GM18858 (cell line): ENCODE measurements at regions not wholly inside any gene's neighbourhood (a gene's known extent, or its start where the extent isn't known, plus 50 kb on each side); places are given as distances from the start of the nearest gene placed in this dataset.
"Not testable (repeated sequence)": the region's sequence is repeated elsewhere in the genome, so short reads cannot be mapped to it uniquely, and the experiment has no call there.

ENCODE experiments used
- ATAC-seq: cut with Tn5 transposase; IDR thresholded peaks from one replicate; pipeline ENCODE4 v1.9.1; 2021; ENCODE audit not compliant: unreplicated experiment

GRCh38 chr15:69755551-69756310 lies 303.1 kb downstream of the RPLP1 start:
- peak; percentile 84 for ATAC-seq

DNA sequence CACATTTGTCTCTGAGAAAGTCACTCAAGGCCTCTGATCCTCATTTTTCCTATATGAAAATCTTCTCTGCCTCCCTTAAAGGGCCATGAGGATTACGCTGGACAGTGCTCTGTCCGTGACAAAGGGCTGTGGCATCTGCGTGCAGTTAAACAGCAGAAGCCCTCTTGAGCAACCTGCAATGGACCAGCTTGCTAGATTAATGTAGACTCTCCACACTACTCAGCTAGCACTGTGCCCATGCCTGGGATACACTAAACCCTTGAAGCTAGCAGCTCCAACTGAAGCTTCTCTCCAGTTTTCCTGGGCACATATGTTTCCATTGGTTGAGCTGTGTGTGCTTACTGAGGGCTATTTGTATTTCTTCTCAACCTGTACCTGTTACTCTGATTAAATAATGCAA lies 303.8 kb downstream of the RPLP1 start:
- ATAC-seq = no peak

DNA sequence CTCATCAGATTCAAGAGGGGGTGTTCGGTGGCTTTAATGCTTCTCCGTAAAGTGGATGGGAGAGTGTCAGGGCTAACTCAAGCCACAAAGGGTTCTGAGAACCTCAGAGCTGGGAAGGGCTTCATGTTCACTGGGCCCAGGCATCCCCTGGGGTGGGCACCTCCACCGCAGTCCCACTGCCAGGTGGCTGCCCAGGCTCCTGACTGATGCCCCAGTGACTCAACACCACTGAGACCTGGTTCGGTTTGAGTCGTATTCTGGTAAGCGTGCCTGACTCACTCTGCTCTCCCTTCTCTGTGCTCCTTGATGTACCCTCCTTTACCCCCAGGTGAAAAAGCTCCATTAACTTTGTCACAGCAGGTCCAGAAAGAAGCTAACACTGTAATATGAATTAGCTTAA lies 304.6 kb downstream of the RPLP1 start:
- no peak for ATAC-seq

DNA sequence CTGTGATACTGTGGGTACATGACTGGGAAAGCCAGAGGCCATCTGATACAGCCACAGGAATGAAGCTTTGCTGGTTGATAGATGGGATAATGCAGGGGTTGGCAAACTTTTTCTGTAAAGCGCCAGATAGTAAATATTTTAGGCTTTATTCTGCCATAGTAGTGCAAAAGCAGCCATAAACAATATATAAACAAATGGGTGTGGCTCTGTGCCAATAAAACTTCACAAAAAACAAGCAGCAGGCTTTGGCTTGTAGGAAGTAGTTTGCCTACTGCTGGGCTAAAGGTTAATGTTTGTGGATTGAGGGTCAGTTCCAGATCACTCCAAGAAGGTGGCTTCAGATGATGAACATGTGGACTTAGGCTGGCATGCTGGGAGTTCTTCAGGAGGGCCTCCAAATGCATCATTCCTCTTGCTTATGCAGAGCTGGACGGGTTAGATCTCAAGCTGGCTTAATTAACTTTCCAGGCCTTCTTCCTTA lies 305.7 kb downstream of the RPLP1 start:
- ATAC-seq = no peak

- no peak for ATAC-seq
These were observed 306.5 kb downstream of the RPLP1 start for GRCh38 chr15:69758810-69759790.

DNA sequence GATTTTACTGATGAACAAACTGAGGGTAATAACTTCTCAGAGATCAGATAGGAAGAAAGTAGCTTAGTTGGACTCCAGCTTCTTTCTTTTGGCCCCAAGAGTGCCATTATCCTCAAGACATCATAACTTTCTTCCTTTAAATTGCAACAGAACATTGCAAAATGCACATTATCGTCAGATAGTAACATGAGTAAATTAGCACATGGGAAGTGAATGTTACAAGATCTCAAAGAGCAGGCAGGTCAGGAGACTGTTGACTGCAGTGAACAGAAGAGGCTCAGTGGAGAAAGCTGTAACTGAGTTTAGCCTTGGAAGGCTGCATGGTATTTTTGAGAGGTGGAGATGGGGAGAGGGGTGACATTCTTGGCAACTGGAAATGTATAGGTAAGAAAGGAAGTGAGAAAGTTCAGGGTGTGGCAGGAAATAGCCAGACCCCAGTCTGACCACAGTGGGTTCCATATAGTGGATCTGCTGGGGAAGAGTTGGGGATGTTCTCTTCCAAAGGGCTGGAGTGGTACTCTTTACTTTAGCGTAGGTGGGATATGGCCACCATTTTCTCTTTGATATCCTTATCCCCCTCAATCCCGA lies 307.7 kb downstream of the RPLP1 start:
- ATAC-seq = no peak

DNA sequence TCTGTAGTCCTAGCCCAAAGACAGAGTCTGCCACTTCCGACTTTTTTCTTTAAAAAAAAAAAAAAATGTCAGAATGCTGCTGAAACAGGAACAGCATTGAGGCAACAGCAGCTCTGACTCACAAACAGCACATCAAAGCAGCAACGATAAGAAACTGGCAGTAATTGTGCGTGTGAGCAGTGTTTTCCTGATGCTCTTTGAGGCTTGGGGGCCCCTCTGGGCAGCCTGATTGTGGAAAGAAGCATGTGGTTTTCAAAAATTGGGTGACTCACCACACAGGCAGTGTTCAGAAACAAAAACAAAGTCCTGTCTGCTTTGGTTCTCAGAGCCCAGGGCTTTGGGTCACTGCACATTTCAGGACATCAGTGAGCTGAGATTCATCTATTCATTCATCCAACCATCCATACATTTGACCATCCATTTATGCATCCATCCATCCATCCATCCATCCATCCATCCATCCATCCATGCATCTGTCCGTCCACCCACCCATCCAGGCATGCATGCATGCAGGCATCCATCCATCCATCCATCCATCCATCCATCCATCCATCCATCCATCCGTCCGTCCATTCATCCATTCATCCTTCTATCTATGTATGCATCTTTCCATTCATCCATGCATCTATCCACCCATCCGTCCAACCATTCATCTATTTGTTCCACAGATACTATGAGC lies 308.4 kb downstream of the RPLP1 start:
- ATAC-seq = peak; percentile 57

GRCh38 chr15:69762373-69763148 lies 309.9 kb downstream of the RPLP1 start:
- no peak for ATAC-seq

DNA sequence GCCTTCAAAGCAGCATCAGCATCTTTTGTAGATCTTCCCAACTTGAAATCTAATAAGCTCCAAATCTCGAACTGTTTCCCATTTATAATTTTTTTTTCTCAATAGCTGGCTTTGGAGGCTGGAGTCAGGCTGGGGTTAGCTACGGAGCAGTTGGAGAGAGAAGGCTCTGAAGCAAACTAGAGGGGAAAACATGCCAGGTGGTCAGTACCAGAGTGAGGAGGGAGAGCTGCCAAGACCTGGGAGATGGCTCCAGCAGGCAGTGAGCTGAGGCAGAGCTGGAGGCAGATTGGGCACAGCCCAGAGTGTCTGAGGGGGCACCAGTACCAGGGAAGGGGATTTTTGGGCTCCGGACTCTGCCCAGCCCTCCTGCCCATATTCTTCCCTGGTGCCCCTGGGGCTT lies 311.2 kb downstream of the RPLP1 start:
- ATAC-seq = no peak

- no peak for ATAC-seq
These were observed 313.5 kb downstream of the RPLP1 start for GRCh38 chr15:69766156-69766555.

- ATAC-seq = no peak
These were observed 314.6 kb downstream of the RPLP1 start for GRCh38 chr15:69767191-69767590.

- ATAC-seq = not testable (repeated sequence)
These were observed 316.7 kb downstream of the RPLP1 start for GRCh38 chr15:69769336-69769735.

GRCh38 chr15:69774258-69774657 lies 321.6 kb downstream of the RPLP1 start:
- ATAC-seq = not testable (repeated sequence)

DNA sequence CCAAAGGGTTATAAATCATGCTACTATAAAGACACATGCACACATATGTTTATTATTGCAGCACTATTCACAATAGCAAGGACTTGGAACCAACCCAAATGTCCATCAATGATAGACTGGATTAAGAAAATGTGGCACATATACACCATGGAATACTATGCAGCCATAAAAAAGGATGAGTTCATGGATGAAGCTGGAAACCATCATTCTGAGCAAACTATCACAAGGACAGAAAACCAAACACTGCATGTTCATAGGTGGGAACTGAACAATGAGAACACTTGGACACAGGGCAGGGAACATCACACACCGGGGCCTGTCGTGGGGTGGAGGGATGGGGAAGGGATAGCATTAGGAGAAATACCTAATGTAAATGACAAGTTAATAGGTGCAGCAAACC lies 322.1 kb downstream of the RPLP1 start:
- ATAC-seq = not testable (repeated sequence)

GRCh38 chr15:69777356-69777755 lies 320.4 kb downstream of the TLE3 start:
- no peak for ATAC-seq

DNA sequence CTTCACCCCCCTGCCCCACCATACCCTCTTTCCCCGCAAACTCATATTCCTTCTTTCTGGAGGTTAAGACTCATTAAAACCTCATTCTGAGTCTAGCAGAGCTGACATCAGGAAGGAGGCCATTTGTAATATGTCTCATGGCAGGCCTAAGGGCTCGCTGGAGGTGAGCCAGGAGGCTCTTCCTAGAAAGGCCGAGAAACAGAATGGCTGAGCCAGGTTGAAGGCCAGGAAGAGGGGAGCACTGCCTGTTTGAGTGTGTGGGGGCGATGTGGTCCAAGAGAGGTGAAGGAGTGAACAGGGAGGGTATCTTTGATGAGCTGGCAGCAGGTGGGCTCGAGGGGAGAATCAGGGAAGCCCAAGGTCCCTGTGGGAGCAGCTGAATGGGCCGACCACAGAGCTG lies 317.3 kb downstream of the TLE3 start:
- ATAC-seq = no peak

DNA sequence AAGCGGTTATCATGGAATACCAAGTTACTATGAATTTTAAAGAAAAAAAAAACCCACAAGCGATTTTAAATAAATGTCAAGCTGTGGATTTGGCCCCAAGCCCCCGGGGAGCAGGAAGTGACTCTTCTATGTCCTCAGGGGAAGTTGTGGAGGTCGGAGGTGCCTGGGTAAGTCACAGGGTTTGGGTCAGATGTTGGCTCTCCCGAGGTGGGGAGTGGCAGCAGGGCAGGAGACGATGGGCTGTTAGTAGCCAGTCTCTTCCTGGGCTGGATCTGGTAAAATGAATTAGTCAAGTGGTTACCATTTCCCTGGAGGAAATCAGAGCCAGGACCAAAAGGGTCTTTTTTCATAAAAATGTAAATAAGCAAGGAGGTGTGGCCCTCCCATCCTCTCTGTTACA lies 316.7 kb downstream of the TLE3 start:
- ATAC-seq = no peak

DNA sequence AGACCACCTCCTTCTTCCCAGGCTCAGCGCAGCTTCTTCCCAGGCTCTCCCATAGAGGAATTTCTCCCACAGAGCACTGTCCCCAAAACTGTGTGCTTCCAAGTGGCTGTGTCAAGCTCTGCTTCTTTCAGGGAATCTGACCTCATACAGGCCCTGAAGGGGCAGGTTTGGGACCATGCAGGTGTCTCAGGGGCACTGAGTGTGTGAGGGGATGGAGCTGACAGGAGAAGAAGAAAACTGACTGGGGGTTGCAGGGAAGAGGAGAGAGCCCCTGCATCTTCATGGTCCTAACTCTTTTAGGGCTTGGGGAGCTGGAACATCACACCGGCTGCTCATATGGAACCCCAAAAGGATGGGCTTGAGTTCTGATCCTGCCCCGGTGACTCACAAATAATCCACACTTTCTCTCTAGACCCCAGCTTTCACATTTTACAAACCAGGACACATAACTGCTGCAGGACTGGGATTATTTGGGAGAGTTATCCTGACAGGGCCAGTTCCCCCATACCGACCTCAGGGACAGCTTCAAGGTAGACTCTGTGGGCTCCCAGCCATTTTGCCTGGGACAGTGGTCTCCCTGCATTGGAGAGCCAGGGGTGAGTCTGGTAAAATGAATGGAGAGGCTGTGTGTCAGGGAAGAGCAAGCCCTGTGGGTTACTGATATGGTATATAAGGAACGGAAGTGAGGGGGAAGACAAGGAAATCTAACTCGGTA lies 316.1 kb downstream of the TLE3 start:
- ATAC-seq = no peak

GRCh38 chr15:69782139-69782658 lies 315.5 kb downstream of the TLE3 start:
- ATAC-seq = no peak
